ENCODE measurements at regions not wholly inside any gene's neighbourhood (a gene's known extent, or its start where the extent isn't known, plus 50 kb on each side); places are given as distances from the start of the nearest gene placed in this dataset.
"Not testable (repeated sequence)": the region's sequence is repeated elsewhere in the genome, so short reads cannot be mapped to it uniquely, and the experiment has no call there.

GRCh38 chr2:149761611-149762010 lies 174.0 kb upstream of the MMADHC start:
- Histone ChIP-seq H3K4me3 (no peak overlapping the region), H3K27me3 (ENCODE audit: insufficient read depth, low read depth) (no peaks in the 10 kb centered on the region), H4K20me1 (ENCODE audit: insufficient read depth) (no peaks in the 10 kb centered on the region), H3K4me1 (replicated peaks; ENCODE audit: insufficient read depth) (no peaks in the 10 kb centered on the region), H3K9me3 (ENCODE audit: insufficient read depth, low read depth) (no peaks in the 10 kb centered on the region), H3K27ac (no peak overlapping the region), H3F3A (ENCODE audit: insufficient read depth, low read depth) (no peaks in the 10 kb centered on the region), H3K4me2 (no peak overlapping the region), H3K79me2 (ENCODE audit: low read depth) (no peaks in the 10 kb centered on the region), H3K36me3 (ENCODE audit: low read depth) (no peaks in the 10 kb centered on the region), H3K9me2 (ENCODE audit: insufficient read depth) (no peaks in the 10 kb centered on the region), H2AFZ (no peak overlapping the region)
- TF ChIP-seq EZH2 (IDR thresholded peaks at IDR 0.05; ENCODE audit: low read depth) (no peak), CTCF (conservative IDR thresholded peaks at IDR 0.05) (no peak)
- ChIA-PET POLR2A (ENCODE audit: unreplicated experiment) (interaction anchor here (0.6 kb wide), 1 partner anchor 709 kb away, joined by 5 read pairs; no protein-coding TSS in a partner anchor), CTCF (no interaction called here)
- no TSS peak for BruUV-seq (replicated peaks)
- no peak for DNase-seq
- intact Hi-C loops (cut with micrococcal nuclease; ENCODE audit: unreplicated experiment): no loop called here

GRCh38 chr2:149759382-149759781 lies 171.8 kb upstream of the MMADHC start:
- CTCF ChIA-PET; H3K36me3 ChIP-seq (ENCODE audit: low read depth); H3K27ac ChIP-seq; H4K20me1 ChIP-seq (ENCODE audit: insufficient read depth); POLR2A ChIA-PET (ENCODE audit: unreplicated experiment); H3K9me3 ChIP-seq (ENCODE audit: insufficient read depth, low read depth); H3K4me1 ChIP-seq (replicated peaks; ENCODE audit: insufficient read depth); H3K9me2 ChIP-seq (ENCODE audit: insufficient read depth); H2AFZ ChIP-seq; intact Hi-C loops (cut with micrococcal nuclease; ENCODE audit: unreplicated experiment); H3K79me2 ChIP-seq (ENCODE audit: low read depth); H3K4me3 ChIP-seq; H3F3A ChIP-seq (ENCODE audit: insufficient read depth, low read depth); H3K4me2 ChIP-seq; DNase-seq; BruUV-seq (replicated peaks); H3K27me3 ChIP-seq (ENCODE audit: insufficient read depth, low read depth): not testable (repeated sequence)

DNA sequence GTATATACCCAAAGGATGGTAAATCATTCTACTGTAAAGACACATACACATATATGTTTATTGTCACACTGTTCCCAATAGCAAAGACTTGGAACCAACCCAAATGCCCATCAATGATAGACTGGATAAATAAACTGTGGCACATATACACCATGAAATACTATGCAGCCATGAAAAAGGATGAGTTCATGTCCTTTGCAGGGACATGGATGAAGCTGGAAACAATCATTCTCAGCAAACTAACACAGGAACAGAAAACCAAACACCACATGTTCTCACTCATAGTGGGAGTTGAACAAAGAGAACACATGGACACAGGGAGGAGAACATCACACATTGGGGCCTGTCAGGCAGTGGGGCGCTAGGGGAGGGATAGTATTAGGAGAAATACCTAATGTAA lies 167.1 kb upstream of the MMADHC start:
- H3F3A ChIP-seq (ENCODE audit: insufficient read depth, low read depth); H4K20me1 ChIP-seq (ENCODE audit: insufficient read depth); H3K9me2 ChIP-seq (ENCODE audit: insufficient read depth); CTCF ChIA-PET; BruUV-seq (replicated peaks); H3K4me3 ChIP-seq; intact Hi-C loops (cut with micrococcal nuclease; ENCODE audit: unreplicated experiment); H3K79me2 ChIP-seq (ENCODE audit: low read depth); H3K4me2 ChIP-seq; H3K27ac ChIP-seq; H3K9me3 ChIP-seq (ENCODE audit: insufficient read depth, low read depth); H3K4me1 ChIP-seq (replicated peaks; ENCODE audit: insufficient read depth); H3K27me3 ChIP-seq (ENCODE audit: insufficient read depth, low read depth); H3K36me3 ChIP-seq (ENCODE audit: low read depth); DNase-seq; POLR2A ChIA-PET (ENCODE audit: unreplicated experiment); H2AFZ ChIP-seq: not testable (repeated sequence)

- H3F3A ChIP-seq (ENCODE audit: insufficient read depth, low read depth): no peaks in the 10 kb centered on the region
- H3K36me3 ChIP-seq (ENCODE audit: low read depth): no peaks in the 10 kb centered on the region
- H3K27me3 ChIP-seq (ENCODE audit: insufficient read depth, low read depth): no peaks in the 10 kb centered on the region
- no TSS peak for BruUV-seq (replicated peaks)
- H2AFZ ChIP-seq: no peak overlapping the region
- no peaks in the 10 kb centered on the region for H3K9me2 ChIP-seq (ENCODE audit: insufficient read depth)
- intact Hi-C loops (cut with micrococcal nuclease; ENCODE audit: unreplicated experiment): no loop called here
- no peaks in the 10 kb centered on the region for H3K9me3 ChIP-seq (ENCODE audit: insufficient read depth, low read depth)
- no peak overlapping the region for H3K27ac ChIP-seq
- H3K4me1 ChIP-seq (replicated peaks; ENCODE audit: insufficient read depth): no peaks in the 10 kb centered on the region
- H3K4me2 ChIP-seq: no peak overlapping the region
- DNase-seq: no peak
- TF ChIP-seq EZH2 (IDR thresholded peaks at IDR 0.05; ENCODE audit: low read depth): no peak
- no peak for TF ChIP-seq CTCF (conservative IDR thresholded peaks at IDR 0.05)
- H4K20me1 ChIP-seq (ENCODE audit: insufficient read depth): no peaks in the 10 kb centered on the region
- H3K79me2 ChIP-seq (ENCODE audit: low read depth): no peaks in the 10 kb centered on the region
- CTCF ChIA-PET: no interaction called here
- no peak overlapping the region for H3K4me3 ChIP-seq
- POLR2A ChIA-PET (ENCODE audit: unreplicated experiment): no interaction called here
Observed at GRCh38 chr2:149747456-149747855, 159.9 kb upstream of the MMADHC start.

All from PC-9 (cell line).